A673 (cell line): ENCODE measurements at regions not wholly inside any gene's neighbourhood (a gene's known extent, or its start where the extent isn't known, plus 50 kb on each side); places are given as distances from the start of the nearest gene placed in this dataset.

Experiments
- CTCF ChIP-seq: fragments of 300-800, 200-600 bp; sonication (generic); conservative IDR thresholded peaks from 2 replicates; pipeline ENCODE4 v1.5.1; 2017; ENCODE audit warnings: low read depth, mild to moderate bottlenecking, antibody characterized with exemption, low read length, moderate library complexity, mixed read lengths
- EZH2 ChIP-seq: fragments of 200-600 bp; sonication (generic); IDR thresholded peaks from 2 replicates; pipeline ENCODE4 v1.6.1; 2017; ENCODE audit warnings: borderline replicate concordance, low read depth, mild to moderate bottlenecking, mixed read lengths, antibody characterized with exemption, low read length; ENCODE audit not compliant: poor library complexity, severe bottlenecking

DNA sequence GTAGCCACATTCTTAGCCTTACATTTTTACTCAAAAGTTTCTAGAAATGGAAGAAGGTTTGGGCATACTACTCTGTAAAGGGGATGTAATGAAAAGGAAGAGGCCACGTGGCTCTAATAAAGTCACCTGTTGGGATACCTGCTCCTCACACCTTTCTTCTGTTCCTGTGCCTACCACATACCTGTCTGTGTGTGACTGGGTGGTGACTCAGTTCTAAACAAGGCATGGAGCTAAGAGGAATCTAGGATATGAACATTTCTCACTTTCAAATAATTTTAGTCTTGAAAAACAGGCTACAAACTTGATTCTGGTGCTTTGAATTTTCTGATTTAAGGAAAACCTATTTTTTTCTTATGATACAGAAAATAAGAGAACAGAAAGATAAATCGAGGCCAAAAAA, 363.6 kb downstream of the RFPL4B start:
- TF ChIP-seq CTCF (no peak), EZH2 (no peak)
